Retinal pigment epithelial cell (primary cell): ENCODE measurements at regions not wholly inside any gene's neighbourhood (a gene's known extent, or its start where the extent isn't known, plus 50 kb on each side); places are given as distances from the start of the nearest gene placed in this dataset.

ENCODE experiments used
- DNase-seq: peaks from one replicate; pipeline ENCODE4 v3.0.0-alpha.2; 2010; ENCODE audit warnings: low read depth
- H3K4me3 ChIP-seq: 2 replicates; pipeline ENCODE4 v1.5.1; 2011; ENCODE audit warnings: mild to moderate bottlenecking, low read length, control low read depth, moderate library complexity
- TF ChIP-seq, protein P1 (sequence below): conservative IDR thresholded peaks from 2 replicates; pipeline ENCODE4 v1.5.1; 2011; ENCODE audit warnings: low read depth, low read length, control low read depth, inconsistent platforms

DNA sequence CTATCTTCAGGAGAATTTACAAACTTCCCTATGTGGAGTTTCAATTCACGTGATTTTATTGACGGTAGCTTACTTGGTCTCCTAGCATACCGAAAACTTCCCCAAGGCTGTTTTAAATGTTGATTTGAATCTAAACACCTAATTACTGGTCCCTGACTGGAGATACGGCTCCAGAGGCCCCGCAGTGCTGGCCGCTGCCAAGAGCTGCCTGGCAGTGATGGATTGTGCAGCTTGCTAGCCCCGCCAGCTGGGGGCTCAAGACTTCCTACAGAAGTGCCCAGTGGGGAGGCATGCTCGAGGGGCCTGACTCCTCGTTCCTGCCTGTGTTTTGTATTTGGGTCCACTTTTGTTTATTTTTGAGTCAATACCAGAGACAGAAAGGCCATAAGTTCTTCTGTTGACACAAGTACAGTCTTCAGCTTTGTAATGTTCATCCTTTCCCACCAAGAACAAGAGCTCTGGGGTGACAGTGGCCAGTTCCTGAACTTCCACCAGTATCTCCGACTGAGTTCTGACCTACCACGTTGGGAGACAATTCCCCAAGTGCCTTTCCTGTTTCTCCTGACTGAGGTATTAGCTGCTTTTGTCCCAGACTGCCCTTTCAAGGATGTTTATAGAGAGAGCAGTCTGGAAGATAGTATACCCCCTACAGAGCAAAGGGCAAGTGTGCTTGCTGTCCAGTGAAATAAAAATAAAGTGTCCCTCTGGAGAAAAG is 80.7 kb upstream of the CXCL12 start:
- no peak overlapping the region for H3K4me3 ChIP-seq
- TF ChIP-seq, protein P1, sequence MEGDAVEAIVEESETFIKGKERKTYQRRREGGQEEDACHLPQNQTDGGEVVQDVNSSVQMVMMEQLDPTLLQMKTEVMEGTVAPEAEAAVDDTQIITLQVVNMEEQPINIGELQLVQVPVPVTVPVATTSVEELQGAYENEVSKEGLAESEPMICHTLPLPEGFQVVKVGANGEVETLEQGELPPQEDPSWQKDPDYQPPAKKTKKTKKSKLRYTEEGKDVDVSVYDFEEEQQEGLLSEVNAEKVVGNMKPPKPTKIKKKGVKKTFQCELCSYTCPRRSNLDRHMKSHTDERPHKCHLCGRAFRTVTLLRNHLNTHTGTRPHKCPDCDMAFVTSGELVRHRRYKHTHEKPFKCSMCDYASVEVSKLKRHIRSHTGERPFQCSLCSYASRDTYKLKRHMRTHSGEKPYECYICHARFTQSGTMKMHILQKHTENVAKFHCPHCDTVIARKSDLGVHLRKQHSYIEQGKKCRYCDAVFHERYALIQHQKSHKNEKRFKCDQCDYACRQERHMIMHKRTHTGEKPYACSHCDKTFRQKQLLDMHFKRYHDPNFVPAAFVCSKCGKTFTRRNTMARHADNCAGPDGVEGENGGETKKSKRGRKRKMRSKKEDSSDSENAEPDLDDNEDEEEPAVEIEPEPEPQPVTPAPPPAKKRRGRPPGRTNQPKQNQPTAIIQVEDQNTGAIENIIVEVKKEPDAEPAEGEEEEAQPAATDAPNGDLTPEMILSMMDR, result no peak
- DNase-seq, result no peak

DNA sequence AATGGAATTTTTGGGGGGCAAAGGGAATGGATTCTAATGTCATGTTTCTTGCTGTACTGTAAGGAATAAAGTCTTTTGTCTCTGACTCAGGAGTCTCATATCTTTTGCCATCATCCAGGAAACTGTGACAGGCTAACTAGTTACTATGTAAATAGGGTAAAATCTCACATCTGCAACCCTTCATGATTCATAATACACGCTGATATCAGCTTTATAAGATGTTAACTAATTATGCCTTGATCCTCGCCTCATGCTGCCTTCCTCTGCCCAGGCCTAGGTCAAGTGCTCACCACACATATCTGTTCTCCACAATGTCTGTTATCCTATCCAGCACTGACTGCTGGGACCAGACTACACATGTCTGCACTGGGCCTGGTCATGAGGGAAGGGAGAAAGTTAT is 81.3 kb upstream of the CXCL12 start:
- no peak for DNase-seq
- TF ChIP-seq, protein P1, result no peak
- H3K4me3 ChIP-seq, result no peak overlapping the region

DNA sequence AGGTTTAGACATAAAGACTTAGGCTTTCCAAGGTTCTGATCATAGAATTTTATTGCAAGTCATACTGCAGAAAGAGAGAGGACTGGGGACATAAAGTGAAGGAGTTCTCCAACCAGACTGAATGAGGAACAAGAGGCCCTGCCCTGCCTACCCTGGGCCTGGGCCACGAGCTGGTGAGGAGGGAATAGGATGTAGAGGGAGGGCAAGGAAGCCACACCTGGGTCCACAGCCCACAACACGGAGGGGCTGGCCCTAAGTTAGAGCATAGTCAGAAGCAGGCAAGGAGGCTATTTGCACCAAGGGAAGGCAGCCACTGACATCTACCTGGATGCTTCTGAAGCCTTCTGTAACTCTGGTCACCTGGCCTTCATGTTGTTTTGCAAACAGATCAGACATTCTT is 82.2 kb upstream of the CXCL12 start:
- no peak for DNase-seq
- TF ChIP-seq, protein P1, result no peak
- no peak overlapping the region for H3K4me3 ChIP-seq

DNA sequence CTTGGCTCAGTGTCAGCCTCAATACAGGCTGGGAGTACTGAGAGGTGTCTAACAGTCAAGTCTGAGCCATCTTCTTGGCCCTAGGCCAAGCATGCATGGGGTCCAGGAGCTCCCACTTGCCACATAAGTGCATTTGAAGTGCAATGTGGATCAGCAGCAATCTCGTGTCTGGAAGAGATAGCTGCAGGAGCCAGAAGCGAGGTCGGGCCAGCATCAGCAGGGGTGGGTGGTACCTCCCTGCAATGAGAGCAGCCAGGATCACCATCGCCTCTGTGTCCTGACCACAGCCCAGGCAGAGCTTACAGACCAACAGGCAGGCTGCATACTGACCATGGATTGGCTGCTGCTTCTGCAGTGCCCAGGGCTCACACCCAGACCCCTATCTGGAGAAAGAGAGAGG is 83.0 kb upstream of the CXCL12 start:
- TF ChIP-seq, protein P1, result no peak
- no peak for DNase-seq
- no peak overlapping the region for H3K4me3 ChIP-seq

DNA sequence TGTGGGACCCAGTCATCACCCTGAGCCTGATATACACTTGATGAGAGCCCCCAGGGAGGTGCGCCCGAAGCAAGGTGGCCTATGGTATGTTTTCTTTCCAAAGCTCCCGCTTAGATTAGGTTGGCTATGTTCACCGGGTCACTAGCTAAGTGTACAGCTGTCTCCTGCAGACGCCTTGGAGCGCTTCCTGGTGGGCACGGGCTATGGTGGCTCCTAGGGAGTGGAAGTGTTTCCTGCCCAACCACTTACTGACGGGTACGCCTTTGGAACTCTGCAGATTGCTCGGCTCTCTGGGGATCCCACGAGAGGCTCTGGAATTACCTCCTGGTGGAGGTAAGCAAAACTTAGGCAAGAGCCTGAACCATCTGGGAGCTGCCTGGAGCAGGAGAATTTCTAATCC is 83.6 kb upstream of the CXCL12 start:
- TF ChIP-seq, protein P1, result no peak

DNA sequence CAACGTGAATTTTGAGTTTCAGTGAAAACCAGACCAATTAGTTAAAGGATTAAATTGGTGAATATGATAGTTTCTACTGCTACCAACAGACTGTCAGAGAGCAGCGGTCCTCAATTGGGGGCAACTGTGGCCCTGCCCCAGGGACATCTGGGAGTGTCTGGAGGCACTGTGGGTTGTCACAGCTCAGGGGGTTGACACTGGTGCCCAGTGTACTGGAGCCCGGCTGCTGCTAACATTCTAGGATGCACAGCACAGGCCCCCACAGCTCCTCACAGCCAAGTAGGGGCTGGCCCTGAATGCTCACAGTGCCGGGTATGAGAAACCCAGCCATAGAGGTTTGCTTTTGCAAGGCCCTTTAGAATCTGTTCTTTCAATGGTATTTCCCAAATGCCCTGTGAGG is 84.1 kb upstream of the CXCL12 start:
- H3K4me3 ChIP-seq, result no peak overlapping the region
- DNase-seq, result no peak
- TF ChIP-seq, protein P1, result no peak

More for the DNA sequence above, 83.6 kb upstream of the CXCL12 start:
- DNase-seq, result no peak
- no peak overlapping the region for H3K4me3 ChIP-seq

DNA sequence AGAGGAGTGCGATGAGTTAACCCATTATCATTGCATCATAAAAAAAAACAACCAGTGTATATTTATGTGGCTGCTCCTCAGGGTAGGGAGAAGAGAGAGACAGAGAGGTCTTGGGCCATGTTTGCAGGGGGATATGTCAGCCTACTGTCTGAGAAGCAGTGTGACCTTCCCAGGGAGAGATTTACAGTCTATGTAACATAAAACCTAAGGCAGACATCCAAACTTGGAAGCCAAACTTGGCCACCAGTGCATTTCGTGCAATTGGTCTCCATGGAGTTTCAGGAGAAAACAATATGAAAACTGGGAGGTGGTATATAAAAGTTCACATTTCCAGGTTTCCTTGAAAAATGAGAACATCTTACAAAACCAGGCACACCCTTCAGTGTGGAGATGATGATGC is 85.9 kb upstream of the CXCL12 start:
- no peak overlapping the region for H3K4me3 ChIP-seq
- TF ChIP-seq, protein P1, result no peak
- no peak for DNase-seq
